B cell (primary cell): ENCODE measurements at regions not wholly inside any gene's neighbourhood (a gene's known extent, or its start where the extent isn't known, plus 50 kb on each side); places are given as distances from the start of the nearest gene placed in this dataset.

ENCODE experiments used
- ATAC-seq: fragments of 200-7000 bp; cut with Tn5 transposase; one replicate; pipeline ENCODE4 v1.10.0; 2021; ENCODE audit warnings: low read depth, mild to moderate bottlenecking, moderate number of reproducible peaks, moderate library complexity
- CTCF ChIA-PET: fragments of 350-600 bp; sonication (Branson Sonifier 250); formaldehyde crosslinking; loops from one replicate; lab custom pipeline; 2021; ENCODE audit warnings: antibody characterized with exemption, inconsistent platforms; lab: Charles Lee
- POLR2A ChIA-PET: fragments of 350-600 bp; sonication (Branson Sonifier 250); formaldehyde crosslinking; loops from one replicate; lab custom pipeline; 2021; ENCODE audit warnings: antibody characterized with exemption; lab: Charles Lee
- DNase-seq: peaks from one replicate; pipeline ENCODE4 v3.0.0; 2013
- H2AFZ ChIP-seq: 2 replicates; pipeline ENCODE4 v1.6.1; 2012; ENCODE audit warnings: mild to moderate bottlenecking, low read depth, low read length; ENCODE audit not compliant: insufficient read depth, poor library complexity, severe bottlenecking
- H3K27ac ChIP-seq, 2 donors: 1 replicate in 1 of 2; 2 replicates in 1 of 2; pipeline ENCODE4 v1.5.1; 2012 to 2013; ENCODE audit warnings: low read length in 2 of 2, mild to moderate bottlenecking in 2 of 2, moderate library complexity in 1 of 2
- H3K27me3 ChIP-seq, 4 experiments: fragments of 200-600 bp in 1 of 4; sonication (generic) in 1 of 4; replicated peaks in 1 of 4; 1 replicate in 2 of 4; 2 replicates in 2 of 4; pipeline versions ENCODE4 v1.6.1 to v1.7.0; 2013 to 2016; ENCODE audit warnings: low read length in 3 of 4, mild to moderate bottlenecking in 2 of 4, mixed read lengths in 1 of 4, moderate library complexity in 1 of 4; ENCODE audit not compliant: insufficient read depth in 4 of 4, control insufficient read depth in 3 of 4; ENCODE audit errors: control extremely low read depth in 1 of 4
- H3K36me3 ChIP-seq, 2 experiments: replicated peaks in 1 of 2; 1 replicate in 1 of 2; 2 replicates in 1 of 2; pipeline versions ENCODE4 v1.6.1 to v1.7.1; 2013; ENCODE audit warnings: low read length in 1 of 2; ENCODE audit not compliant: insufficient read depth in 2 of 2, control insufficient read depth in 1 of 2; ENCODE audit errors: control extremely low read depth in 1 of 2, extremely low read depth in 1 of 2
- H3K4me1 ChIP-seq, 2 donors: fragments of 200-600 bp in 1 of 2; sonication (generic) in 1 of 2; 1 replicate in 1 of 2; 2 replicates in 1 of 2; pipeline versions ENCODE4 v1.5.1 to v1.6.1; 2013 to 2017; ENCODE audit warnings: low read length in 2 of 2; ENCODE audit not compliant: control insufficient read depth in 2 of 2, insufficient read depth in 2 of 2
- H3K4me2 ChIP-seq: replicated peaks from 2 replicates; pipeline ENCODE3; 2012; ENCODE audit warnings: mild to moderate bottlenecking, low read depth, low read length; ENCODE audit not compliant: poor library complexity, severe bottlenecking
- H3K4me3 ChIP-seq, 5 experiments: fragments of 200-600 bp in 1 of 5; sonication (generic) in 1 of 5; 1 replicate in 3 of 5; 2 replicates in 2 of 5; pipeline versions ENCODE4 v1.5.1 to v1.7.0; 2011 to 2016; ENCODE audit warnings: low read length in 4 of 5, mild to moderate bottlenecking in 4 of 5, low read depth in 2 of 5, control low read depth in 1 of 5, moderate library complexity in 1 of 5; ENCODE audit not compliant: insufficient read depth in 1 of 5; ENCODE audit errors: control extremely low read depth in 1 of 5, extremely low read depth in 1 of 5
- H3K79me2 ChIP-seq: fragments of 200-600 bp; sonication (generic); one replicate; pipeline ENCODE4 v1.6.0; 2016; ENCODE audit warnings: low read length; ENCODE audit not compliant: control insufficient read depth, insufficient read depth
- H3K9ac ChIP-seq: fragments of 200-600 bp; sonication (generic); 2 replicates; pipeline ENCODE4 v1.6.1; 2017; ENCODE audit warnings: mild to moderate bottlenecking, low read length, moderate library complexity
- H3K9me3 ChIP-seq, 3 donors: one replicate each; pipeline versions ENCODE4 v1.6.1 to v1.7.1; 2013; ENCODE audit warnings: low read length in 2 of 3; ENCODE audit not compliant: control insufficient read depth in 2 of 3, insufficient read depth in 1 of 3; ENCODE audit errors: control extremely low read depth in 1 of 3
- H4K20me1 ChIP-seq: 2 replicates; pipeline ENCODE4 v1.6.0; 2012; ENCODE audit warnings: mild to moderate bottlenecking, low read length; ENCODE audit not compliant: insufficient read depth, control insufficient read depth, poor library complexity, severe bottlenecking
- H3K27ac Mint-ChIP-seq: one replicate; pipeline ENCODE4 v1.8.0; 2021; ENCODE audit warnings: mixed read lengths
- H3K27me3 Mint-ChIP-seq: one replicate; pipeline ENCODE4 v1.8.0; 2021; ENCODE audit warnings: mixed read lengths
- H3K4me1 Mint-ChIP-seq: one replicate; pipeline ENCODE4 v1.8.0; 2021; ENCODE audit warnings: mixed read lengths
- H3K4me3 Mint-ChIP-seq: one replicate; pipeline ENCODE4 v1.8.0; 2021; ENCODE audit warnings: mixed read lengths
- H3K9me3 Mint-ChIP-seq: one replicate; pipeline ENCODE4 v1.8.0; 2022; ENCODE audit warnings: mixed read lengths; ENCODE audit not compliant: insufficient read depth
- EZH2 ChIP-seq: IDR thresholded peaks from 2 replicates; pipeline ENCODE4 v1.6.1; 2012; ENCODE audit warnings: borderline replicate concordance, low read depth, mild to moderate bottlenecking, moderate library complexity, low read length; ENCODE audit not compliant: insufficient read depth, poor library complexity, severe bottlenecking
- WGBS: methylation state at CpG from one replicate; pipeline ENCODE4 v1.1.5; 2013; ENCODE audit warnings: missing lambda C conversion rate; ENCODE audit not compliant: insufficient coverage; 5-methylcytosine and 5-hydroxymethylcytosine counted together
- intact Hi-C: fragments of 100-400 bp; cut with micrococcal nuclease; formaldehyde crosslinking; loops from one replicate; pipeline ENCODE4 v1.10.0; 2022
- TF ChIP-seq, protein P1 (sequence below): fragments of 200-600 bp; IDR thresholded peaks from one replicate; pipeline ENCODE4 v1.8.0; 2022; ENCODE audit warnings: antibody characterized with exemption, mild to moderate bottlenecking

DNA sequence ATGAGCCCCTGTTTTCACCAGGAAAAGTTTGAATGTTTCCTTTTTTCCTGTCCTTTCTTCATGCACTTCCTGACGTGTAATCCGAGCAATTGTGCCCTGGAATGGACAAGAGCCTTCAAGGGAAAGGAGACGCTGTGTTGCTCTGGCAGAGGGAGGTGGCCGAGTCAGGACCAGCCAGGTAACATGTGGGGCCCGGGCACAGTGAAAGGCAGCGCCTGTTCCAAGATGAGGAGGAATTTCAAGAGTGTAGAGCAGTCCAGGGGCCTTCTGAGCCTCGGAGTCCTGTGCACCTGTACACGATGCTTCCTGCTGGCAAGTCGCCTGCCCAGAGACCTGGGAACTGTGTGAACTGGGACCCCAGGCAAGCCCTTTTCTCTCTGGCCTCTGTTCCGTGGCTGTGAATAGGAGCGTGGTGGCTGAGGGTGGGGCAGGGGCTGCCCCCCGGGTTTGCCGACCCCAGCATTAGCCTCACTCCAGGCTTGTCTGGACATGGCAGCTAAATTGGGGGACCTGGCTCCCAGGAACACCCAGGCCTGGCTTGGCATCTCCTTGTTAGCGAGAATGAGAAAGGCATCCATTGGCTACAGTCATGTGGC, 92.0 kb downstream of the MYEOV start:
- Histone ChIP-seq H3K36me3 (no peaks in the 10 kb centered on the region), H3K9me3 (peaks cover 0 to 36% (median 17%) of the 10 kb centered on the region in 3 donors), H3K4me2 (no peak overlapping the region), H3K27me3 (no peaks in the 10 kb centered on the region), H2AFZ (no peak overlapping the region), H3K4me3 (no peak overlapping the region), H3K27ac (no peak overlapping the region), H3K9ac (no peak overlapping the region), H3K79me2 (no peaks in the 10 kb centered on the region), H4K20me1 (no peaks in the 10 kb centered on the region), H3K4me1 (no peaks in the 10 kb centered on the region)
- ChIA-PET CTCF (no interaction called here), POLR2A (no interaction called here)
- H3K27me3 Mint-ChIP-seq, result peaks cover under 1% of the 10 kb centered on the region
- no peak overlapping the region for H3K27ac Mint-ChIP-seq
- TF ChIP-seq, protein P1, sequence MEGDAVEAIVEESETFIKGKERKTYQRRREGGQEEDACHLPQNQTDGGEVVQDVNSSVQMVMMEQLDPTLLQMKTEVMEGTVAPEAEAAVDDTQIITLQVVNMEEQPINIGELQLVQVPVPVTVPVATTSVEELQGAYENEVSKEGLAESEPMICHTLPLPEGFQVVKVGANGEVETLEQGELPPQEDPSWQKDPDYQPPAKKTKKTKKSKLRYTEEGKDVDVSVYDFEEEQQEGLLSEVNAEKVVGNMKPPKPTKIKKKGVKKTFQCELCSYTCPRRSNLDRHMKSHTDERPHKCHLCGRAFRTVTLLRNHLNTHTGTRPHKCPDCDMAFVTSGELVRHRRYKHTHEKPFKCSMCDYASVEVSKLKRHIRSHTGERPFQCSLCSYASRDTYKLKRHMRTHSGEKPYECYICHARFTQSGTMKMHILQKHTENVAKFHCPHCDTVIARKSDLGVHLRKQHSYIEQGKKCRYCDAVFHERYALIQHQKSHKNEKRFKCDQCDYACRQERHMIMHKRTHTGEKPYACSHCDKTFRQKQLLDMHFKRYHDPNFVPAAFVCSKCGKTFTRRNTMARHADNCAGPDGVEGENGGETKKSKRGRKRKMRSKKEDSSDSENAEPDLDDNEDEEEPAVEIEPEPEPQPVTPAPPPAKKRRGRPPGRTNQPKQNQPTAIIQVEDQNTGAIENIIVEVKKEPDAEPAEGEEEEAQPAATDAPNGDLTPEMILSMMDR, result no peak
- TF ChIP-seq EZH2, result no peak
- H3K4me1 Mint-ChIP-seq, result no peaks in the 10 kb centered on the region
- no peak for ATAC-seq
- no peak overlapping the region for H3K4me3 Mint-ChIP-seq
- 92% methylated on average over 11 of the region's 14 CpGs for WGBS
- H3K9me3 Mint-ChIP-seq, result peaks cover 15% of the 10 kb centered on the region
- no peak for DNase-seq
- intact Hi-C loops, result no loop called here

DNA sequence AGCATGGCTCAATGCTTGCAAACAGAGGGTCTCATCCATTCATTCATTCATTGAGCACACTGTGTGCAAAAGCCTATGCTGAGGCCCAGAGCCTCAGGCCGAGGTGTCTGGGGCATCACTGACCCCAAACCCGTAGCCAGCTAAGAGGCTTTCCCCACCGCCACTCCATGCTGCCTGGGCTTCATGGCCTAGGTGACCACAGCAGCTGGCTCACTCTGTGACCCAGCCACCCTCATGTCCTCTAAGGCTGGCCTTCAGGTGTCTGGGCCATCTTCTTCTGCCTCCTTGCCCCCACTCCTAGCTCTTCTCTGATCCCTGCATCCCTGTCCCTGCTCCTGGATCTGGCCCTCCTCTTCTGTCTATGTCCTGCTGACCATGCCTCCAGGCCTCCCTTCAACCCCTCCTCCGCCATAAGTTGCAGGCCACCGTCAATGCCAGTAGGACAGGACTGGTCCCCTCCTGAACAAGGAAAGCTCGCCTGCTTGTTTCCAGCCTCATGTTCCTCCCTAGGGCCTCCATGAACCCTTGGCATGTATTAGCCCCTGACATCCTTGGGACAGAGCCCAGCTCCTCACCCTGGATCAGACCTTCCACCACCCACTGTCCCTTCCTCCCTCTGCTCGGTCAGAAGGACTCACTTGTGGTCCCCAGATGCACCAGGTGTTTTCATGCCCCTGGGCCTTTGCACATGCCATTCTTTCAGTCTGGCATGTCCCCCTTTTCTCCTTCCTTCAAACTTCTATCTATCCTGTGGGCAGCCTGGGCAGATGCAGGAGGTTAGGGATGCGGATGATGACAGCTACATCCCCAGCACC, 92.8 kb downstream of the MYEOV start:
- Histone ChIP-seq H3K4me2 (no peak overlapping the region), H3K36me3 (no peaks in the 10 kb centered on the region), H3K27ac (no peak overlapping the region), H2AFZ (no peak overlapping the region), H3K79me2 (no peaks in the 10 kb centered on the region), H3K4me1 (no peaks in the 10 kb centered on the region), H3K9me3 (peaks cover 0 to 41% (median 17%) of the 10 kb centered on the region in 3 donors), H3K27me3 (no peaks in the 10 kb centered on the region), H3K4me3 (no peak overlapping the region), H4K20me1 (no peaks in the 10 kb centered on the region), H3K9ac (no peak overlapping the region)
- Mint-ChIP-seq H3K27me3 (peaks cover 3% of the 10 kb centered on the region), H3K4me3 (no peak overlapping the region), H3K27ac (no peak overlapping the region), H3K9me3 (peaks cover 15% of the 10 kb centered on the region), H3K4me1 (no peaks in the 10 kb centered on the region)
- ChIA-PET CTCF (no interaction called here), POLR2A (no interaction called here)
- DNase-seq (no peak), ATAC-seq (no peak)
- 96% methylated on average over 7 of the region's 8 CpGs for WGBS
- no peak for TF ChIP-seq EZH2
- TF ChIP-seq, protein P1, result no peak
- intact Hi-C loops, result no loop called here
